ENCODE measurements at regions not wholly inside any gene's neighbourhood (a gene's known extent, or its start where the extent isn't known, plus 50 kb on each side); places are given as distances from the start of the nearest gene placed in this dataset.

GRCh38 chrX:138287205-138287877 lies 424.2 kb downstream of the FGF13 start:
- TF ChIP-seq ZNF451 (CRISPR knock-in tag; IDR thresholded peaks at IDR 0.05) (no peak), POLR2AphosphoS5 (IDR thresholded peaks at IDR 0.05; ENCODE audit: low read depth, low read length) (no peak), MEIS2 (CRISPR knock-in tag; IDR thresholded peaks at IDR 0.05) (no peak), HCFC1 (IDR thresholded peaks at IDR 0.05; ENCODE audit: low read depth, low read length) (no peak), ZBTB7A (CRISPR knock-in tag; IDR thresholded peaks at IDR 0.05) (no peak), FOXJ3 (CRISPR knock-in tag; IDR thresholded peaks at IDR 0.05; ENCODE audit: borderline replicate concordance) (no peak), ZNF792 (CRISPR knock-in tag; IDR thresholded peaks at IDR 0.05) (no peak), ZZZ3 (CRISPR knock-in tag; IDR thresholded peaks at IDR 0.05; ENCODE audit: borderline replicate concordance) (no peak), KLF11 (CRISPR knock-in tag; IDR thresholded peaks at IDR 0.05) (no peak)
